OCI-LY7 (cell line): ENCODE measurements at regions not wholly inside any gene's neighbourhood (a gene's known extent, or its start where the extent isn't known, plus 50 kb on each side); places are given as distances from the start of the nearest gene placed in this dataset.

Experiments used
- CTCF ChIP-seq: fragments of 200-600 bp; sonication (generic); conservative IDR thresholded peaks from 2 replicates; pipeline ENCODE4 v1.5.1; 2014; ENCODE audit warnings: mild to moderate bottlenecking, antibody characterized with exemption, low read length, moderate library complexity, mixed read lengths
- EZH2phosphoT487 ChIP-seq: fragments of 200-600 bp; sonication (generic); IDR thresholded peaks from 2 replicates; pipeline ENCODE4 v1.6.1; 2018; ENCODE audit warnings: low read depth, borderline replicate concordance, mild to moderate bottlenecking, mixed run types, antibody characterized with exemption, low read length, moderate library complexity, mixed read lengths

- TF ChIP-seq CTCF: no peak
- no peak for TF ChIP-seq EZH2phosphoT487
Measured at GRCh38 chr1:233459968-233460367, 132.4 kb downstream of the MAP3K21 start.
